ENCODE measurements at regions not wholly inside any gene's neighbourhood (a gene's known extent, or its start where the extent isn't known, plus 50 kb on each side); places are given as distances from the start of the nearest gene placed in this dataset.
A peak's percentile ranks its signal among the peaks of the same experiment; 100 is the strongest.

DNA sequence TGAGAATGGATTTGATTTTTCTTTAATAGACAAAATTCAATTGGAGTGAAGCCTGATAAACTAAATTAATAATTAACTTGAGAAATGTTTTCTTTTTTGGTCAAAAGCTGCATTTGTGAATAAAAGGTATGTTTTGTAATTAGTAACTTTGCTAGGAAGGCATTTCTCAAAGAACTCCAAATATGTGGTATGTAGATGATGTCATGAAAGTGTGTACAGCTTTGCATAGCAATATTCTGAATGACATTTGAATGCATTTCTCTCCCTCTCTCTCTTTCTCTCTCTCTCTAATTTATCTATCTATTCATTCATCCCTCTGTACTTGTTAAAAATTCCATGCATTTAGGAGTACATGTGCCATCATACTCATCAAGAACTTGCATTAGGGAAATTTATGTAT, 109.1 kb upstream of the ADAMTS5 start:
- H3K36me3 ChIP-seq (ENCODE audit: control insufficient read depth in 1 of 2, insufficient read depth in 2 of 2, low read length in 2 of 2), result no peaks in the 10 kb centered on the region
- no peak overlapping the region for H4K12ac ChIP-seq (ENCODE audit: low read depth, low read length)
- H2AK5ac ChIP-seq (ENCODE audit: low read length), result no peak overlapping the region
- no peaks in the 10 kb centered on the region for H3K27me3 ChIP-seq (ENCODE audit: insufficient read depth, low read length)
- no peak overlapping the region for H3K4me2 ChIP-seq (ENCODE audit: low read length)
- no peaks in the 10 kb centered on the region for H3K79me1 ChIP-seq (ENCODE audit: low read length)
- H4K91ac ChIP-seq (ENCODE audit: low read depth, low read length), result no peak overlapping the region
- no peak overlapping the region for H3K4ac ChIP-seq (ENCODE audit: low read depth, low read length)
- no peak overlapping the region for H4K8ac ChIP-seq (ENCODE audit: low read depth, low read length)
- no peak overlapping the region for H3K18ac ChIP-seq (ENCODE audit: low read length)
- peak in 1 of 2 donors; percentile 54 for DNase-seq
- no peak overlapping the region for H2BK12ac ChIP-seq (ENCODE audit: low read length)
- no peak overlapping the region for H3K23ac ChIP-seq (ENCODE audit: low read length)
- no peak overlapping the region for H2BK120ac ChIP-seq (ENCODE audit: insufficient read depth, low read length, poor library complexity)
- H3K27ac ChIP-seq (ENCODE audit: low read depth, low read length), result no peak overlapping the region
- H3K4me1 ChIP-seq (ENCODE audit: control insufficient read depth in 1 of 2, insufficient read depth in 2 of 2, low read length in 2 of 2), result no peaks in the 10 kb centered on the region
- no peaks in the 10 kb centered on the region for H3K79me2 ChIP-seq (ENCODE audit: control insufficient read depth, insufficient read depth, low read length, poor library complexity)
- H2AFZ ChIP-seq (ENCODE audit: insufficient read depth, low read length, poor library complexity), result no peak overlapping the region
- H3K9ac ChIP-seq (ENCODE audit: low read length), result no peak overlapping the region
- no peaks in the 10 kb centered on the region for H3K9me3 ChIP-seq (ENCODE audit: insufficient read depth, low read depth, low read length)
- H2BK5ac ChIP-seq (ENCODE audit: low read depth, low read length, poor library complexity), result no peak overlapping the region
- H3K4me3 ChIP-seq (ENCODE audit: low read depth, low read length), result no peak overlapping the region
- no peak overlapping the region for H3K14ac ChIP-seq (ENCODE audit: low read length)

DNA sequence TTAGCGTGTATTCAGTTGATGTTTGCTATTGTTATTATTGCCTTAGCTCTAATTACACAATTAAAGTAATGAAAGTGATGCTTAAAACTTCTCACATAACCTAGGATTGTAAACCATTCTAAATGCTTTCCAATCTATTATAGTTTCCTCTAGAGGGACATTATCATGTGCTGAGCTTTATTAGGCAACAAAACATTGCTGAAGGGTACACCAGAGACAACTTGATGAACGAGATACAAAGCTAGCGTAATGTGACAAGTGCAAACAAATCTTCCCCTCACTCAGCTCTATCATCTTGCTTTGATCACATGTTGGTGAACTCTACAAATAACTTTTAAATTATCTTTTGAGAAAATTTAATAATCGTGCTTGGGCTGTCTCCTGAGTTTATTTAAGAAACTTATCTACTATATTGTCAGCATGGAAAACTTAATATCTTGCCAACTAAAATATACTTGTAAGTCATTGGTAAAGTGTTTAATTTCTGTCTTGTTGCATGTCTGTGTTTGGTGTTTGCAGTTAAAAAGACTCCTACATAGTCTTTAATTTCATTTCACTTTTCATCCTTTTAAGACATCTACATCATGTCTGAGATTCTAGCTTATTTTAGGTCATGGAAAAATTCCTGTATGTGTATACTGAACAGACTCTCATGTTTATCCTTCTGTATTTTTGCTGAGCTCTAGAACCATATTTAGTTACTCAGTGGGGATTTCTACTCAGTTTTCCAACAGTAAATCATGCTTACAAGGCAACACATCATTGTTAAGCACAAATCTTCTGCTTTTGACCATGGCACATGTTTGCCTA, 104.2 kb upstream of the ADAMTS5 start:
- Histone ChIP-seq H3K9me3 (ENCODE audit: insufficient read depth, low read depth, low read length) (no peaks in the 10 kb centered on the region), H3K14ac (ENCODE audit: low read length) (no peak overlapping the region), H2BK5ac (ENCODE audit: low read depth, low read length, poor library complexity) (no peak overlapping the region), H3K4me3 (ENCODE audit: low read depth, low read length) (no peak overlapping the region), H2AK5ac (ENCODE audit: low read length) (no peak overlapping the region), H4K8ac (ENCODE audit: low read depth, low read length) (no peak overlapping the region), H3K27ac (ENCODE audit: low read depth, low read length) (no peak overlapping the region), H3K23ac (ENCODE audit: low read length) (no peak overlapping the region), H3K4ac (ENCODE audit: low read depth, low read length) (no peak overlapping the region), H3K9ac (ENCODE audit: low read length) (no peak overlapping the region), H3K18ac (ENCODE audit: low read length) (no peak overlapping the region), H3K79me2 (ENCODE audit: control insufficient read depth, insufficient read depth, low read length, poor library complexity) (no peaks in the 10 kb centered on the region), H2AFZ (ENCODE audit: insufficient read depth, low read length, poor library complexity) (no peak overlapping the region), H2BK120ac (ENCODE audit: insufficient read depth, low read length, poor library complexity) (no peak overlapping the region), H3K4me2 (ENCODE audit: low read length) (no peak overlapping the region), H3K36me3 (ENCODE audit: control insufficient read depth in 1 of 2, insufficient read depth in 2 of 2, low read length in 2 of 2) (no peaks in the 10 kb centered on the region), H4K12ac (ENCODE audit: low read depth, low read length) (no peak overlapping the region), H2BK12ac (ENCODE audit: low read length) (no peak overlapping the region), H3K4me1 (ENCODE audit: control insufficient read depth in 1 of 2, insufficient read depth in 2 of 2, low read length in 2 of 2) (no peaks in the 10 kb centered on the region), H4K91ac (ENCODE audit: low read depth, low read length) (no peak overlapping the region), H3K79me1 (ENCODE audit: low read length) (no peaks in the 10 kb centered on the region), H3K27me3 (ENCODE audit: insufficient read depth, low read length) (no peaks in the 10 kb centered on the region)
- no peak for DNase-seq
- no CpG with 5 or more reads among the region's 4 CpGs for WGBS (ENCODE audit: extremely low coverage, insufficient coverage, insufficient read length)

DNA sequence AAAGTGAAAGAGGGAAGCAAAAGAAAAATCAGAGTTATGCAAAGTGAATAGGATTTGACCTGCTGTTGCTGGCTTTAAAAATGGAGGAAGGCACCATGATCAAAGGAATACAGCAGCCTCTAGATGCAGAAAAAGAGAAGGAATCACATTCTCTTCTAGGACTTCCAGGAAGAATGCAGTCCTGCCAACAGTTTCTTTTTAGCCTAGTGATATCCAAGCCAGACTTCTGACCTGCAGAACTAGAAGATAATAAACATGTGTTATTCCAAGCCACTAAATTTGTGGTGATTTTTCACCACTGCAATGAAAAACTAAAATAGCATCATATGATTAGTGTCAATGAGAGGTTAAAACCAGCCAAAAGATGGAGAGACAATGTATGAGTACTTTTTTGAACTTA, 101.9 kb upstream of the ADAMTS5 start:
- Histone ChIP-seq H2AK5ac (ENCODE audit: low read length) (no peak overlapping the region), H2BK5ac (ENCODE audit: low read depth, low read length, poor library complexity) (no peak overlapping the region), H3K9ac (ENCODE audit: low read length) (no peak overlapping the region), H3K18ac (ENCODE audit: low read length) (no peak overlapping the region), H3K4me3 (ENCODE audit: low read depth, low read length) (no peak overlapping the region), H2BK12ac (ENCODE audit: low read length) (no peak overlapping the region), H4K12ac (ENCODE audit: low read depth, low read length) (no peak overlapping the region), H2BK120ac (ENCODE audit: insufficient read depth, low read length, poor library complexity) (no peak overlapping the region), H3K23ac (ENCODE audit: low read length) (no peak overlapping the region), H3K4me1 (ENCODE audit: control insufficient read depth in 1 of 2, insufficient read depth in 2 of 2, low read length in 2 of 2) (no peaks in the 10 kb centered on the region), H4K8ac (ENCODE audit: low read depth, low read length) (no peak overlapping the region), H3K36me3 (ENCODE audit: control insufficient read depth in 1 of 2, insufficient read depth in 2 of 2, low read length in 2 of 2) (no peaks in the 10 kb centered on the region), H3K79me2 (ENCODE audit: control insufficient read depth, insufficient read depth, low read length, poor library complexity) (no peaks in the 10 kb centered on the region), H2AFZ (ENCODE audit: insufficient read depth, low read length, poor library complexity) (no peak overlapping the region), H3K27ac (ENCODE audit: low read depth, low read length) (no peak overlapping the region), H3K27me3 (ENCODE audit: insufficient read depth, low read length) (no peaks in the 10 kb centered on the region), H3K4ac (ENCODE audit: low read depth, low read length) (no peak overlapping the region), H3K79me1 (ENCODE audit: low read length) (no peaks in the 10 kb centered on the region), H3K4me2 (ENCODE audit: low read length) (no peak overlapping the region), H3K9me3 (ENCODE audit: insufficient read depth, low read depth, low read length) (no peaks in the 10 kb centered on the region), H4K91ac (ENCODE audit: low read depth, low read length) (no peak overlapping the region), H3K14ac (ENCODE audit: low read length) (no peak overlapping the region)
- no peak for DNase-seq

DNA sequence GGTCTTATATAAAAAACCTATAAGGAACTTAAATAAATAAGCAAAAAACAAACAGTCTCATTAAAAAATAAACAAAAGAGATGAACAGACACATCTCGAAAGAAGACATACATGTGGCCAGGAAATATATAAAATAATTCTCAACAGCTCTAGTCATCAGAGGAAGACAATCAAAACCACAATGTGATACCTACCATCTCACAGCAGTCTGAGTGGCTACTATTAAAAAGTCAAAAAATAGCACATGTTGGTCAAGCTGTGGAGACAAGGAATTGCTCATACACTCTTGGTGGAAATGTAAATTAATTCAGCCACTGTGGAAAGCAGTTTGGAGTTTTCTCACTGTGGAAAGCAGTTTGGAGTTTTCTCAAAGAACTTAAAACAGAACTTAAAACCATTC, 100.3 kb upstream of the ADAMTS5 start:
- no peaks in the 10 kb centered on the region for H3K36me3 ChIP-seq (ENCODE audit: control insufficient read depth in 1 of 2, insufficient read depth in 2 of 2, low read length in 2 of 2)
- no peak overlapping the region for H2BK5ac ChIP-seq (ENCODE audit: low read depth, low read length, poor library complexity)
- H3K18ac ChIP-seq (ENCODE audit: low read length), result no peak overlapping the region
- H3K79me1 ChIP-seq (ENCODE audit: low read length), result no peaks in the 10 kb centered on the region
- no peak overlapping the region for H4K91ac ChIP-seq (ENCODE audit: low read depth, low read length)
- no peak for DNase-seq
- no peak overlapping the region for H2AFZ ChIP-seq (ENCODE audit: insufficient read depth, low read length, poor library complexity)
- no peak overlapping the region for H3K4ac ChIP-seq (ENCODE audit: low read depth, low read length)
- H3K14ac ChIP-seq (ENCODE audit: low read length), result no peak overlapping the region
- H3K4me3 ChIP-seq (ENCODE audit: low read depth, low read length), result no peak overlapping the region
- no peak overlapping the region for H3K27ac ChIP-seq (ENCODE audit: low read depth, low read length)
- no peak overlapping the region for H3K23ac ChIP-seq (ENCODE audit: low read length)
- H2AK5ac ChIP-seq (ENCODE audit: low read length), result no peak overlapping the region
- no peak overlapping the region for H3K9ac ChIP-seq (ENCODE audit: low read length)
- WGBS (ENCODE audit: extremely low coverage, insufficient coverage, insufficient read length), result no CpG with 5 or more reads among the region's 1 CpG
- H4K12ac ChIP-seq (ENCODE audit: low read depth, low read length), result no peak overlapping the region
- H3K4me1 ChIP-seq (ENCODE audit: control insufficient read depth in 1 of 2, insufficient read depth in 2 of 2, low read length in 2 of 2), result no peaks in the 10 kb centered on the region
- no peak overlapping the region for H4K8ac ChIP-seq (ENCODE audit: low read depth, low read length)
- H3K9me3 ChIP-seq (ENCODE audit: insufficient read depth, low read depth, low read length), result no peaks in the 10 kb centered on the region
- no peaks in the 10 kb centered on the region for H3K79me2 ChIP-seq (ENCODE audit: control insufficient read depth, insufficient read depth, low read length, poor library complexity)
- H3K4me2 ChIP-seq (ENCODE audit: low read length), result no peak overlapping the region
- H2BK12ac ChIP-seq (ENCODE audit: low read length), result no peak overlapping the region
- no peaks in the 10 kb centered on the region for H3K27me3 ChIP-seq (ENCODE audit: insufficient read depth, low read length)
- H2BK120ac ChIP-seq (ENCODE audit: insufficient read depth, low read length, poor library complexity), result no peak overlapping the region
